ENCODE measurements at regions not wholly inside any gene's neighbourhood (a gene's known extent, or its start where the extent isn't known, plus 50 kb on each side); places are given as distances from the start of the nearest gene placed in this dataset.

GRCh38 chr4:107376293-107376692, 340.2 kb upstream of the DKK2 start:
- TF ChIP-seq RFX5 (IDR thresholded peaks at IDR 0.05; ENCODE audit: low read depth, low read length) (no peak), USF2 (IDR thresholded peaks at IDR 0.05; ENCODE audit: low read depth, low read length) (no peak), CTCF (conservative IDR thresholded peaks at IDR 0.05; ENCODE audit: low read depth, low read length) (no peak), POLR2A (IDR thresholded peaks at IDR 0.05; ENCODE audit: low read depth, low read length) (no peak), FOS (IDR thresholded peaks at IDR 0.05; ENCODE audit: low read depth, low read length) (no peak), SMC3 (IDR thresholded peaks at IDR 0.05; ENCODE audit: low read depth, low read length) (no peak), BHLHE40 (IDR thresholded peaks at IDR 0.05; ENCODE audit: low read depth, low read length) (no peak), MXI1 (IDR thresholded peaks at IDR 0.05; ENCODE audit: borderline replicate concordance, low read depth, low read length) (no peak), CEBPB (IDR thresholded peaks at IDR 0.05; ENCODE audit: low read depth, low read length) (no peak), RAD21 (IDR thresholded peaks at IDR 0.05; ENCODE audit: low read length) (no peak)
